Neuronal stem cell (in vitro differentiated cells): ENCODE measurements at regions not wholly inside any gene's neighbourhood (a gene's known extent, or its start where the extent isn't known, plus 50 kb on each side); places are given as distances from the start of the nearest gene placed in this dataset.
A peak's percentile ranks its signal among the peaks of the same experiment; 100 is the strongest.

Experiments
- DNase-seq: peaks from one replicate; pipeline ENCODE4 v3.0.0-alpha.2; 2013; ENCODE audit warnings: low spot score
- H2AFZ ChIP-seq: one replicate; pipeline ENCODE4 v1.6.1; 2013; ENCODE audit warnings: mild to moderate bottlenecking, low read length, inconsistent platforms
- H2AK5ac ChIP-seq: 2 replicates; pipeline ENCODE4 v1.6.1; 2013; ENCODE audit warnings: low read depth, mild to moderate bottlenecking, inconsistent platforms, low read length, moderate library complexity, mixed read lengths
- H2BK120ac ChIP-seq: 2 replicates; pipeline ENCODE4 v1.6.1; 2013; ENCODE audit warnings: low read depth, mild to moderate bottlenecking, inconsistent platforms, low read length, moderate library complexity, mixed read lengths
- H2BK12ac ChIP-seq: one replicate; pipeline ENCODE4 v1.6.1; 2013; ENCODE audit warnings: low read length, inconsistent platforms
- H2BK15ac ChIP-seq: 2 replicates; pipeline ENCODE4 v1.6.1; 2013; ENCODE audit warnings: mild to moderate bottlenecking, low read length, inconsistent platforms, mixed read lengths
- H2BK5ac ChIP-seq: one replicate; pipeline ENCODE4 v1.6.1; 2013; ENCODE audit warnings: inconsistent platforms, mild to moderate bottlenecking, low read length, moderate library complexity
- H3K14ac ChIP-seq: one replicate; pipeline ENCODE4 v1.6.1; 2013; ENCODE audit warnings: low read length, inconsistent platforms
- H3K18ac ChIP-seq: 2 replicates; pipeline ENCODE4 v1.6.1; 2013; ENCODE audit warnings: low read length, inconsistent platforms
- H3K23ac ChIP-seq: 2 replicates; pipeline ENCODE4 v1.6.1; 2013; ENCODE audit warnings: low read depth, mild to moderate bottlenecking, mixed read lengths, low read length, inconsistent platforms; ENCODE audit not compliant: poor library complexity
- H3K27ac ChIP-seq: replicated peaks from 3 replicates; pipeline ENCODE4 v1.5.1; 2013; ENCODE audit warnings: low read length, inconsistent platforms
- H3K27me3 ChIP-seq, 3 experiments: 2 replicates each; pipeline ENCODE4 v1.6.1; 2013; ENCODE audit warnings: low read length in 3 of 3, mild to moderate bottlenecking in 2 of 3, inconsistent platforms in 1 of 3, low read depth in 1 of 3, mixed read lengths in 1 of 3, moderate library complexity in 1 of 3; ENCODE audit not compliant: control insufficient read depth in 3 of 3, insufficient read depth in 3 of 3
- H3K36me3 ChIP-seq, 2 donors: replicated peaks in 1 of 2; 2 replicates each; pipeline ENCODE4 v1.6.1; 2013; ENCODE audit warnings: low read length in 2 of 2; ENCODE audit not compliant: control insufficient read depth in 2 of 2, insufficient read depth in 2 of 2
- H3K4ac ChIP-seq: 2 replicates; pipeline ENCODE4 v1.6.1; 2013; ENCODE audit warnings: inconsistent platforms, mild to moderate bottlenecking, low read length, moderate library complexity
- H3K4me1 ChIP-seq, 2 donors: 1 replicate in 1 of 2; 2 replicates in 1 of 2; pipeline ENCODE4 v1.6.1; 2013; ENCODE audit warnings: low read length in 2 of 2, low read depth in 1 of 2; ENCODE audit not compliant: control insufficient read depth in 2 of 2, insufficient read depth in 1 of 2
- H3K4me2 ChIP-seq: one replicate; pipeline ENCODE4 v1.6.1; 2013; ENCODE audit warnings: mild to moderate bottlenecking, low read length, inconsistent platforms; ENCODE audit not compliant: insufficient read depth, poor library complexity, severe bottlenecking
- H3K4me3 ChIP-seq, 2 donors: 2 replicates each; pipeline ENCODE4 v1.5.1; 2013; ENCODE audit warnings: low read length in 2 of 2, mild to moderate bottlenecking in 2 of 2, inconsistent platforms in 1 of 2, moderate library complexity in 1 of 2
- H3K79me1 ChIP-seq: one replicate; pipeline ENCODE4 v1.6.1; 2013; ENCODE audit warnings: low read depth, mild to moderate bottlenecking, inconsistent platforms, low read length, moderate library complexity
- H3K9ac ChIP-seq: one replicate; pipeline ENCODE4 v1.6.1; 2013; ENCODE audit warnings: mild to moderate bottlenecking, low read depth, low read length, inconsistent platforms; ENCODE audit not compliant: poor library complexity
- H3K9me3 ChIP-seq, 2 donors: replicated peaks in 1 of 2; 2 replicates each; pipeline versions ENCODE3 to v1.6.1; 2013; ENCODE audit warnings: low read length in 2 of 2, mild to moderate bottlenecking in 2 of 2, inconsistent platforms in 1 of 2, low read depth in 1 of 2, mixed read lengths in 1 of 2, moderate library complexity in 1 of 2; ENCODE audit not compliant: control insufficient read depth in 2 of 2, insufficient read depth in 1 of 2
- H4K8ac ChIP-seq: one replicate; pipeline ENCODE4 v1.6.1; 2013; ENCODE audit warnings: low read depth, mild to moderate bottlenecking, inconsistent platforms, low read length, moderate library complexity
- H4K91ac ChIP-seq: one replicate; pipeline ENCODE4 v1.6.1; 2013; ENCODE audit warnings: low read length, low read depth, mild to moderate bottlenecking, inconsistent platforms; ENCODE audit not compliant: poor library complexity
- WGBS, 2 donors: extraction: QIAGEN DNeasy Blood & Tissue Kit; methylation state at CpG; one replicate each; pipeline ENCODE4 v1.1.7; 2013; ENCODE audit warnings: missing lambda C conversion rate in 2 of 2, mixed read lengths in 1 of 2; ENCODE audit not compliant: insufficient read length in 2 of 2, insufficient replicate concordance in 1 of 2; ENCODE audit errors: extremely low coverage in 2 of 2; 5-methylcytosine and 5-hydroxymethylcytosine counted together

GRCh38 chr2:81598453-81598852 lies 1293.9 kb upstream of the LRRTM1 start:
- Histone ChIP-seq H3K4me3 (no peak overlapping the region), H3K79me1 (no peaks in the 10 kb centered on the region), H3K18ac (no peak overlapping the region), H3K14ac (no peak overlapping the region), H3K4ac (no peak overlapping the region), H3K9ac (no peak overlapping the region), H2AK5ac (no peak overlapping the region), H3K27me3 (no peaks in the 10 kb centered on the region), H3K4me2 (no peak overlapping the region), H2AFZ (no peak overlapping the region), H2BK120ac (no peak overlapping the region), H2BK12ac (no peak overlapping the region), H3K4me1 (no peaks in the 10 kb centered on the region), H2BK15ac (no peak overlapping the region), H3K27ac (no peak overlapping the region), H2BK5ac (no peak overlapping the region), H4K91ac (no peak overlapping the region), H3K9me3 (no peaks in the 10 kb centered on the region), H3K36me3 (no peaks in the 10 kb centered on the region), H3K23ac (no peak overlapping the region), H4K8ac (no peak overlapping the region)
- DNase-seq = no peak
- no CpG with 5 or more reads among the region's 5 CpGs for WGBS, 2 donors

GRCh38 chr2:81589406-81589805 lies 1284.9 kb upstream of the LRRTM1 start:
- no peak overlapping the region for H3K4me3 ChIP-seq
- DNase-seq = no peak
- no peak overlapping the region for H2AK5ac ChIP-seq
- no peak overlapping the region for H2BK5ac ChIP-seq
- no peak overlapping the region for H3K14ac ChIP-seq
- H3K4ac ChIP-seq = no peak overlapping the region
- WGBS, 2 donors = no CpG with 5 or more reads among the region's 2 CpGs
- H3K4me1 ChIP-seq = no peaks in the 10 kb centered on the region
- H3K9ac ChIP-seq = no peak overlapping the region
- no peak overlapping the region for H3K18ac ChIP-seq
- H3K4me2 ChIP-seq = no peak overlapping the region
- no peak overlapping the region for H3K23ac ChIP-seq
- no peak overlapping the region for H2BK120ac ChIP-seq
- no peaks in the 10 kb centered on the region for H3K9me3 ChIP-seq
- H2AFZ ChIP-seq = no peak overlapping the region
- no peaks in the 10 kb centered on the region for H3K27me3 ChIP-seq
- H3K27ac ChIP-seq = no peak overlapping the region
- peak overlapping the region; percentile 59 for H4K91ac ChIP-seq
- no peaks in the 10 kb centered on the region for H3K79me1 ChIP-seq
- H3K36me3 ChIP-seq = no peaks in the 10 kb centered on the region
- H2BK12ac ChIP-seq = no peak overlapping the region
- H2BK15ac ChIP-seq = no peak overlapping the region
- no peak overlapping the region for H4K8ac ChIP-seq

- no peak overlapping the region for H2BK5ac ChIP-seq
- H3K36me3 ChIP-seq = no peaks in the 10 kb centered on the region
- H3K79me1 ChIP-seq = no peaks in the 10 kb centered on the region
- no peaks in the 10 kb centered on the region for H3K4me1 ChIP-seq
- H3K4ac ChIP-seq = no peak overlapping the region
- no peak overlapping the region for H4K91ac ChIP-seq
- no peaks in the 10 kb centered on the region for H3K9me3 ChIP-seq
- no peak overlapping the region for H3K27ac ChIP-seq
- peak overlapping the region; percentile 46 for H3K18ac ChIP-seq
- no peak overlapping the region for H3K9ac ChIP-seq
- no peak for DNase-seq
- no peak overlapping the region for H3K23ac ChIP-seq
- H3K14ac ChIP-seq = no peak overlapping the region
- H3K27me3 ChIP-seq = no peaks in the 10 kb centered on the region
- WGBS, 2 donors = no CpG with 5 or more reads among the region's 20 CpGs
- no peak overlapping the region for H4K8ac ChIP-seq
- no peak overlapping the region for H2BK12ac ChIP-seq
- H2BK120ac ChIP-seq = no peak overlapping the region
- no peak overlapping the region for H2BK15ac ChIP-seq
- H2AK5ac ChIP-seq = no peak overlapping the region
- H3K4me2 ChIP-seq = no peak overlapping the region
- no peak overlapping the region for H3K4me3 ChIP-seq
- H2AFZ ChIP-seq = no peak overlapping the region
These were observed 1279.0 kb upstream of the LRRTM1 start for GRCh38 chr2:81583311-81584108.

- no CpG with 5 or more reads among the region's 2 CpGs for WGBS, 2 donors
- Histone ChIP-seq H2AFZ (no peak overlapping the region), H3K4me3 (no peak overlapping the region), H4K91ac (no peak overlapping the region), H2AK5ac (no peak overlapping the region), H4K8ac (no peak overlapping the region), H3K9ac (no peak overlapping the region), H3K79me1 (no peaks in the 10 kb centered on the region), H3K14ac (no peak overlapping the region), H2BK120ac (no peak overlapping the region), H3K36me3 (no peaks in the 10 kb centered on the region), H2BK12ac (no peak overlapping the region), H3K4ac (no peak overlapping the region), H2BK15ac (no peak overlapping the region), H2BK5ac (no peak overlapping the region), H3K4me2 (no peak overlapping the region), H3K9me3 (no peaks in the 10 kb centered on the region), H3K23ac (no peak overlapping the region), H3K4me1 (no peaks in the 10 kb centered on the region), H3K18ac (no peak overlapping the region), H3K27ac (no peak overlapping the region), H3K27me3 (no peaks in the 10 kb centered on the region)
- no peak for DNase-seq
These were observed 1272.2 kb upstream of the LRRTM1 start for GRCh38 chr2:81576713-81577112.
